ENCODE measurements at regions not wholly inside any gene's neighbourhood (a gene's known extent, or its start where the extent isn't known, plus 50 kb on each side); places are given as distances from the start of the nearest gene placed in this dataset.
"Not testable (repeated sequence)": the region's sequence is repeated elsewhere in the genome, so short reads cannot be mapped to it uniquely, and the experiment has no call there.

GRCh38 chr11:110874437-110875030 is 162.3 kb upstream of the ARHGAP20 start:
- DNase-seq (ENCODE audit: low read depth, low spot score), result no peak

DNA sequence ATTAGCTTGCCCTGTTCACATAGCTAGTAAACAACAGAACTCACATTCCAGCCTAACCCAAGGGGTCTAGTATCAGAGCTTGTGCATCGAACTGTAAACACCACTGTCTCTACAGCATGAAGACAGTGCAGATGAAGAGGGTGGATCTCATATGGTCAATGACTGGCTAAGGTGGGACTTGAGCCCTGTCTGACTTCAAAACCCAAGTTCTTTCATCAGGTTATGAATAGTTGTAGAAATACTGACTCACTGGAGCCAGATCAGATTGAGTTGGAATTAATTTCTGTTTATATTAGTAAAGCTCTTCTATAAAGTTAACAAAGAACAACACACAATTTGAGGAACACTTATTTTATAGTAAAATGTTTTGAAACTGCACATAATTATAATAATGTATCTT is 161.7 kb upstream of the ARHGAP20 start:
- DNase-seq (ENCODE audit: low read depth, low spot score), result no peak

DNA sequence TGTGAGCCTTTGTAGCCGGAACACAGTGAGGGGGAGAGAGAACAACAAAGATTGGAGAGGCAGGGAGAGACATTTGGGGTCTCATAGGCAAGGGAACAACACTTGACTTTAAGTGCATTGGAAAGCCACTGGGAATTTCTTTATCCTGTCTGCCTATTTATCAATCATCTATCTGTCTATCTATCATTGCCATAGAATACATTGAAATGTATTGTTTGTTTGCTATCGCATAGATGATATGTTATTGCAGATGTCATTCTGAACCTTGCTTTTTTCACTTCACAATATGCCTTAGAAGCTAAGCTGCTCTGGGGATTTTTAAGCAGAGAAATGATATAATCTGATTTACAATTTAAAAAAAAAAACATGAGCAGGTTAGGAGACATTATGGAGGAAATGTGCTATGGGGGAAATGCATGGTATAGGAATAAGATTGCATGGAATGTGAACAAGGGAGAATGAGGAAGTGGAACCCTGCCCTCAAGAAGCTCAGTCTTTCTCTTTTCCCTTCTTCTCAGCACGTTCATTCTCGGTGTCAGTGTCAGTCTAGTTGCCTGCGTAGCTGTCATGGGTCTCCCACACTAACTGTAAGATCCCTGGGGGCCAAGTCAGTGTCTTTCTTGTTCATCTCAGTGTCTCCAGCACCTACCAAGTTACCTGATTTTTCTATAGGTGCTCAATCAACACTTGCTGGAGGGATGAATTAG is 158.7 kb upstream of the ARHGAP20 start:
- DNase-seq (ENCODE audit: low read depth, low spot score), result no peak

DNA sequence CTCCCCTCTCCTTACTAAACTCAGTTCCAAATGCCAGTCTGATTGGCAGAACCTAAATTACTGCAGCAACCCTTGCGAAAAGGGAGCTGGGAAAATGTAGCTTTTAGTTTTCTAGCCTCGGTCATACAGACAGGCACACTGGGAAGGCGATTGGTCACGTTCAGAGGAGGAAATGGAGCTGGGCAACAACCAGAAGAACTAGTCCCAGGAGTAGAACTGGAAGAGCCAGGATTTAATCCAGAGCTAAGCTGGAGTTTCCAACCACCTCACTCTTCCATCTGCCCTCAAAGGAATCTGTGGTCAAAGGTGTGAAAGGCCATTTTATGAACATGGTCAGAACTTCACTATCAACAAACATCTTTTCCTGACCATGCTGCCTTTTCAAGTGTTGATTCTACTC is 155.7 kb upstream of the ARHGAP20 start:
- no peak for DNase-seq (ENCODE audit: low read depth, low spot score)

DNA sequence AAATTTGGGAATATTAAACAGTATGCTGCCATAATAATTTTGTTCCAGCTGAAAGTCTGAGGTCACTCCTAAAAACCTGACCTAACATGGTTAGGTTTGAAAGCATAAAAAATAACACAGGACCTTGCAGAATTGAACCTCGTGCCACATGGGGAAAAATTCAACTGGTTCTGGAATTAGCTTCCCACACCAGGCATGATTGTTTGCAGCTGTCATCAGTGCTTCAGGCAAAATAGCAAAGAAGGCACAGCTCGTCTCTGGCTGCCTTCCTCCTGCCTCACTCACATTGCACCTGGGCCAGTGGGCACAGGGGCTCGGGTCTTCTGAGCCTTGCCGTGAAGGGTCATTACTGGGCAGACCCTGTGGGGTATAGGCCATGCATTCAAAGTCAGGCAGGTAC is 153.8 kb upstream of the ARHGAP20 start:
- DNase-seq (ENCODE audit: low read depth, low spot score), result peak; percentile 14

- no peak for DNase-seq (ENCODE audit: low read depth, low spot score)
Observed at GRCh38 chr11:110862407-110862806, 150.2 kb upstream of the ARHGAP20 start.

- DNase-seq (ENCODE audit: low read depth, low spot score), result no peak
Observed at GRCh38 chr11:110860461-110860860, 148.2 kb upstream of the ARHGAP20 start.

DNA sequence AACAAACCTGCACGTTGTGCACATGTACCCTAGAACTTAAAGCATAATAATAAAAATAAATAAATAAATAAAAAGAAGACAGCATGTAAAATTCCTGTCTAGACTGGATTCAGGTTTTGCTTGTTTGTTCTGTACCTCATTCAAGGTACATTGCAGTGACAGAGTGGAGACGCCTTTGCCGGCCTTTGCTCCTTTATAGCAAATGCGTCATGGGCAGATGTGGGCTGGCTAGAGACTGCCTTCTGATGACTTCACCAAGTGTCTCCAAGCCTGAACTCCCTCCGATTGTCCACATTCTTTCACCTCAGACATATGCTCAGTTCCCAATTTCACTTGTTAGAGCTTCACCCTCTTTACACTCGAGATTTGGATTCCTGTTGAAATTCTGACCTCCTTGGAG is 147.8 kb upstream of the ARHGAP20 start:
- no peak for DNase-seq (ENCODE audit: low read depth, low spot score)

- no peak for DNase-seq (ENCODE audit: low read depth, low spot score)
Observed at GRCh38 chr11:110859240-110859840, 147.1 kb upstream of the ARHGAP20 start.

- DNase-seq (ENCODE audit: low read depth, low spot score), result no peak
Observed at GRCh38 chr11:110858547-110858921, 146.3 kb upstream of the ARHGAP20 start.

- DNase-seq (ENCODE audit: low read depth, low spot score), result no peak
Observed at GRCh38 chr11:110857892-110858546, 145.8 kb upstream of the ARHGAP20 start.

DNA sequence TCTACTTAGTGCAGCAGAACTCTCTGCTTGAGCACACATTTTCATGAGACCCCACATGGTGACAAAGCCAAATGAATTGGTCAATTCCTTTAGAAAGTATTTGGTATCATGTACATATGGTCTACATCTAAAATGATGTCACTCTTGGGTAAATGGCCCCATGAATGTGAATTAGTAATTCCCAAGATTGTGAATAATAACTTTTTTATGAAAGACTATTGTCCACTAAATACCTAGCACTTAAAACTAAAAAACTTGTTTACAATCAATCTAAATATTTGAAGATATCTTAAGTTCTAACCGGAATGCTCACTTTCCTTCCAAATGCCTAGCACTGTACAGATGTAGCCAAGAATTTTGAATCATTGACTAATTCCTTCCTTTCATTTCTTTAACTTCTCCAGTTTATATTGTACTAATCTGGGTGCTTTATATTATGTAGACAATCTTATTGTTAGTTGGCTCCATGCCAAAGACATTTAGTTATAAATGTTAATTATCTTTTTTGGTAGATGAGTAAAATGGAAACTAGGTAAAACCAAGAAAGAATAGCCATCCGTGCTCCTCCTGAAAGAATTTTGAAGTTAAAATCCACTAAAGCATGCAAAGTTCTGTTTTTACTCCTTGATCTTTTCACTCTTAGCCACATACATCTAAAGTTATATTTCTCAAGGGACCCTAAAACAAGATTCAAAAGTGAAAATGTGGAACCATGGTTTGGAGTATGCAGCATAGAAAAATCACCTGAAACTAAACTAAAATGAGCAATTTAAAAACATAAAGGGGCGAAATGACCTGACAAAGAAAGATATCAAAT is 145.0 kb upstream of the ARHGAP20 start:
- DNase-seq (ENCODE audit: low read depth, low spot score), result no peak

DNA sequence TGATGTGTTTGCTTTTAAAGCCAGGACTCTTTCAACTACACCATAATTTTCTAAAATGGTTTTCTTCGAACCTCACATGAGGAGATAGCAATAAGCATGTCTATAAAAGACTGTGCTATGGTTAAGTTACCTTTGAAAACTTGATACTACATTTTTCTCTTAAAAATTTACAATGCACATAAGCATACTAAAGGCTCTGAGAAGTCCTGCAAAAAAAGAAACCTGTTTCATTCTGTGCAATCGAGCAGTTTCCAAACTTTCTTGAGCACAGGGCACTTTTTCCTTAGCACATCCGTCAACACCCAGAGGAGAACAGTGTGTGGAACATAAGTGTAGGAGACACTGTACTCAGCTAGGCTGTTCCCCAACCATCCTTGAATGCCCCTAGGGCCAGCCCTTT is 144.1 kb upstream of the ARHGAP20 start:
- no peak for DNase-seq (ENCODE audit: low read depth, low spot score)

DNA sequence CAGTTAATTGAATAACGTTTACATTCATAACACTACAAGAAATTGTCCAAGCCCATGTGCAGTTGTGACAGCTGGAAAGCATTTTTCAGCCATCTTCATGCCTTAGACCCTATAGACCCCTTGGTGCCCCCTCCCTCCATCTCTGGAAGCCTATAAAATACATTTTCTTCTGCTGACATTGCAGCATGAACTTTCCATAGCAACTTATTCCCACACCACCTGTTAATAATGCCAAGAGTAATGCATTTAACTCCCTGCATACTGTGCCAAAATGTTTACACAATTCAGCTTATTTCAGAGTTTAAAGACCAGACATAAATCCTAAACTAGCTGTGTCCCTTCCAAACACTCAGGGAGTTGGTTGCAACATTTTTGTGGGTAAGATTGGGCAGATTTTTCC is 143.0 kb upstream of the ARHGAP20 start:
- no peak for DNase-seq (ENCODE audit: low read depth, low spot score)

DNA sequence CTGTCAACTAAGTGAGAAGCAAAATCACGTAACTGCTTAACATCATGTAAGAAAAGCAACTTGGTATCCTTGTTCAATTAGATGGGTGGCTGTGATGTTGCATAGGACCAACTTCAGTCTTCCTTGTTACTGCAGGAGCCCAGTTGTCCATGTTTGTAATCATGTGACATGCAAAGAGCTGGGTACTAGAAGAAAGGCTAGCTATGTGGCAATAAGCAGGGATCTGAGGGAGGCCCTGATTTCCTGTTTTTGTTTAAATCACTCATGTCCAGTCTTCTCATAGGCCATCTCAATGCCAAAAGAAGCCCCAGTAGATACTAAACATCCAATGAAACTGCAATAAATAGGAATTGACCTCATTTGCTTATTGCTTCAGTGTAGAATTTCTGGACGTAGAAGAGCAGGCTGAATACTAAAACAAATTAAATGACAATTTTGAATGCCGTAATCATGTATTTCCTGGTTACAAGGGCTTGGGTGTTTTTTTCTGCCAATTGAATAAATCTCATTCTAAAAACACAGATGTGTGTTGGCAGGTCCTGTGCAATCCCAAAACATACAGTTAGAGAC is 140.8 kb upstream of the ARHGAP20 start:
- no peak for DNase-seq (ENCODE audit: low read depth, low spot score)

DNA sequence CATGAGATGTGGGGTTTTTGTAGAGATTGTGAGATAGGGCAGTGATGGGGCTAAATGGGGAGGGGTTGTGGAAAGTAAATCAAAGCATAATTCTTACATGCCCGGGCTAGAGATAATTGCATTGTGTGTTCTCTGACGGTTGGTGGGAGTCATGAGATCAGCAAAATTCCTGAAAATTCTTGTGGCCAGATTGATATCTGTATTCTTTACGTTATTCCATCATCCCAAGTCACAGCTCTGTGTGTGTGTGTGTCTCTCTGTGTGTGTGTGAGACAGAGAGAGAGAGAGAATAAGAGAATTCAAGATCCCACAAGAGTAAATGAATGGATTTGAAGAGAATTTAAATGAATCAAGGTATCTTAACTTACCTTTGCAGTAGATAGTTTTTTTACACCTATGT is 138.6 kb upstream of the ARHGAP20 start:
- DNase-seq (ENCODE audit: low read depth, low spot score), result no peak

DNA sequence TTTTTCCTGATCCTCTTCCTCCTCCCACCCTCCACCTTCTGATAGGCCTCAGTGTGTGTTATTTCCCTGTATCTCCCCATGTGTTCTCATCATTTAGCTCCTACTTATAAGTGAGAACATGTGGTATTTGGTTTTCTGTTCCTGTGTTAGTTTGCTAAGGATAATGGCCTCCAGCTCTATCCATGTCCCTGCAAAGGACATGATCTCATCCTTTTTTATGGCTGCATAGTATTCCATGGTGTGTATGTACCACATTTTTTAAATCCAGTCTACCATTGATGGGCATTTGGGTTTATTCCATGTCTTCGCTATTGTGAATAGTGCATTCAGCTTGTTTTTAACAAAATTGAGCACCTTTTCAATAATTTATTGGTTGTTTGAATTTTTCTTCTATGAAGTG is 130.8 kb upstream of the ARHGAP20 start:
- not testable (repeated sequence) for DNase-seq (ENCODE audit: low read depth, low spot score)

DNA sequence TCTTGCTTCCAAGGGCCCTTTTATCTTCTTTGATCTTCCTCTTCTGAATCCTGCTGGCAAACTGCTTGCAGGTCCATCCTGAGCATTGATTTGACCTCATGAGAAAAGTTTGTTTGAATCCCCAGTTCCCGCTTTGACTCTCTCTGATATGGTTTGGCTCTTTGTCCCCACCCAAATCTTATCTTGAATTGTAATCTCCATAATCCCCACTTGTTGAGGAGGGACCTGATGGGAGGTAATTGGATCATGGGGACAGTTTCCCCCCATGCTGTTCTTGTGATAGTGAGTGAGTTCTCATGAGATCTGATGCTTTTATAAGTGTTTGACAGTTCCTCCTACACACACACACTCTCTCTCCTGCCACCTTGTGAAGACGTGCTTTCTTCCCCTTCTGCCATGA is 126.6 kb upstream of the ARHGAP20 start:
- no peak for DNase-seq (ENCODE audit: low read depth, low spot score)

DNA sequence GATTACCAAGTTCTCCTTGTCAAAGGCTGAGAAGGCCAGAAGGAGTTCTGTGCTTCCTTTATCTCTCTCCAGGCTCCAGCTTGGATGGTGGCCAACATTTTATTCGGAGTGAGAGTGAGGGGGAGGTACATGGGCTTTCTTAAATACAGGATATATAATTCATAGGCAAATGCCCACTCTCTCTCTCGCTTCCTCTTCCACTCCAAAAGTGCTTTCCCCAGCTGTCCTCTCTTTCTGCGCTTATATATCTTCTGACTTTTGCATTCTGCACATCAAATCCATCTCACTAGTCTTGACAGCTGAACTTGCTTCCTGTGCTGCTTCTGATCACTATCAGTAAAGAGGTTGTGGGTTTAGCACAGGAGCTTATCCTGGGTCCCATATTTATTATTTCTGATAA is 125.4 kb upstream of the ARHGAP20 start:
- no peak for DNase-seq (ENCODE audit: low read depth, low spot score)

GRCh38 chr11:110835106-110835505 is 122.9 kb upstream of the ARHGAP20 start:
- no peak for DNase-seq (ENCODE audit: low read depth, low spot score)

- DNase-seq (ENCODE audit: low read depth, low spot score), result no peak
Observed at GRCh38 chr11:110833033-110833484, 120.8 kb upstream of the ARHGAP20 start.
